Stomach (tissue), 8 donors: ENCODE measurements at regions not wholly inside any gene's neighbourhood (a gene's known extent, or its start where the extent isn't known, plus 50 kb on each side); places are given as distances from the start of the nearest gene placed in this dataset.

Source experiments
- DNase-seq, 2 donors: peaks; one replicate each; pipeline versions ENCODE4 v3.0.0 to v3.0.0-alpha.2; 2013 to 2019
- H3K27ac ChIP-seq, 5 donors: fragments of 200-600 bp in 4 of 5; sonication (generic) in 4 of 5; one replicate each; pipeline ENCODE4 v1.5.1; 2013 to 2019; ENCODE audit warnings: mild to moderate bottlenecking in 1 of 5, moderate library complexity in 1 of 5
- H3K27me3 ChIP-seq, 3 donors: fragments of 200-600 bp; sonication (generic); one replicate each; pipeline ENCODE4 v1.5.1; 2017 to 2019; ENCODE audit warnings: mixed run types in 1 of 3
- H3K36me3 ChIP-seq, 4 donors: fragments of 200-600 bp; sonication (generic); 1 replicate in 3 of 4; 2 replicates in 1 of 4; pipeline ENCODE4 v1.5.1; 2016 to 2019
- H3K4me1 ChIP-seq, 4 donors: fragments of 200-600 bp; sonication (generic); one replicate each; pipeline ENCODE4 v1.5.1; 2016 to 2019
- H3K4me3 ChIP-seq, 4 donors: fragments of 200-600 bp; sonication (generic) in 3 of 4; one replicate each; pipeline ENCODE4 v1.5.1; 2016 to 2019; ENCODE audit warnings: mild to moderate bottlenecking in 1 of 4
- H3K9me3 ChIP-seq, 4 donors: fragments of 200-600 bp; sonication (generic); one replicate each; pipeline ENCODE4 v1.5.1; 2016 to 2019
- CTCF ChIP-seq, 7 experiments: fragments of 450-650 bp in 4 of 7; fragments of 200-600 bp in 3 of 7; sonication (generic) in 3 of 7; IDR thresholded peaks; one replicate each; pipeline ENCODE4 v1.5.1; 2016 to 2019; ENCODE audit warnings: antibody characterized with exemption in 7 of 7, control low read depth in 2 of 7, mild to moderate bottlenecking in 1 of 7
- EP300 ChIP-seq: sonication (generic); formaldehyde crosslinking; IDR thresholded peaks from one replicate; pipeline ENCODE4 v1.6.1; 2017; ENCODE audit warnings: antibody characterized with exemption
- POLR2A ChIP-seq, 4 donors: fragments of 450-650 bp; IDR thresholded peaks; one replicate each; pipeline ENCODE4 v1.6.1; 2016; ENCODE audit warnings: antibody characterized with exemption in 4 of 4, control low read depth in 2 of 4, mild to moderate bottlenecking in 1 of 4, moderate library complexity in 1 of 4
- POLR2AphosphoS5 ChIP-seq, 3 donors: sonication (generic); formaldehyde crosslinking; IDR thresholded peaks; one replicate each; pipeline ENCODE4 v1.6.1; 2016; ENCODE audit warnings: antibody characterized with exemption in 3 of 3
- WGBS, 5 donors: extraction: QIAGEN DNeasy Blood & Tissue Kit in 3 of 5; methylation state at CpG; one replicate each; pipeline versions ENCODE4 v1.1.5 to v1.1.7; 2013 to 2018; 5-methylcytosine and 5-hydroxymethylcytosine counted together
- intact Hi-C: fragments of 100-400 bp; cut with DNase I; formaldehyde crosslinking; loops from one replicate; pipeline ENCODE4 v1.15.1; 2023; ENCODE audit warnings: low total_unique reads
- donor health status: healthy with polysubstance abuse.
- donor health status: Bipolar disorder and iron deficiency.
- donor health status: healthy.

GRCh38 chr3:59660852-59661625 is 611.2 kb upstream of the CFAP20DC start:
- peaks cover 25 to 50% (median 34%) of the 10 kb centered on the region in 4 donors for H3K4me1 ChIP-seq
- H3K27ac ChIP-seq, result peak overlapping the region in 2 of 5 donors; percentile 10 to 42
- H3K27me3 ChIP-seq, result no peaks in the 10 kb centered on the region
- 31 to 45% (median 37%) methylated on average over 9 of the region's 9 CpGs for WGBS, 5 donors
- H3K4me3 ChIP-seq, result no peak overlapping the region
- intact Hi-C loops, result no loop called here
- no peaks in the 10 kb centered on the region for H3K36me3 ChIP-seq
- peak; percentile 32 to 35 for DNase-seq
- H3K9me3 ChIP-seq, result no peaks in the 10 kb centered on the region
- no peak for TF ChIP-seq POLR2A (IDR thresholded peaks at IDR 0.05)
- TF ChIP-seq CTCF (IDR thresholded peaks at IDR 0.05), result no peak
- no peak for TF ChIP-seq POLR2AphosphoS5 (IDR thresholded peaks at IDR 0.05)
- TF ChIP-seq EP300, result no peak

GRCh38 chr3:59660376-59660775 is 610.6 kb upstream of the CFAP20DC start:
- intact Hi-C loops, result no loop called here
- H3K36me3 ChIP-seq, result no peaks in the 10 kb centered on the region
- TF ChIP-seq POLR2A (IDR thresholded peaks at IDR 0.05) (no peak), CTCF (IDR thresholded peaks at IDR 0.05) (no peak), POLR2AphosphoS5 (IDR thresholded peaks at IDR 0.05) (no peak), EP300 (no peak)
- H3K4me1 ChIP-seq, result peaks cover 25 to 50% (median 34%) of the 10 kb centered on the region in 4 donors
- no peak overlapping the region for H3K4me3 ChIP-seq
- H3K9me3 ChIP-seq, result no peaks in the 10 kb centered on the region
- 11 to 29% (median 23%) methylated on average over 1 of the region's 1 CpG for WGBS, 5 donors
- peak; percentile 28 to 54 for DNase-seq
- no peaks in the 10 kb centered on the region for H3K27me3 ChIP-seq
- H3K27ac ChIP-seq, result peak overlapping the region in 4 of 5 donors; percentile 10 to 55 (median 26)

GRCh38 chr3:59659755-59660154 is 609.9 kb upstream of the CFAP20DC start:
- no peaks in the 10 kb centered on the region for H3K9me3 ChIP-seq
- WGBS, 5 donors, result 38 to 61% (median 45%) methylated on average over 1 of the region's 1 CpG
- H3K4me3 ChIP-seq, result no peak overlapping the region
- no peaks in the 10 kb centered on the region for H3K36me3 ChIP-seq
- intact Hi-C loops, result no loop called here
- no peaks in the 10 kb centered on the region for H3K27me3 ChIP-seq
- peak overlapping the region in 1 of 5 donors; percentile 10 for H3K27ac ChIP-seq
- TF ChIP-seq EP300 (no peak), POLR2A (IDR thresholded peaks at IDR 0.05) (no peak), CTCF (IDR thresholded peaks at IDR 0.05) (no peak), POLR2AphosphoS5 (IDR thresholded peaks at IDR 0.05) (no peak)
- H3K4me1 ChIP-seq, result peaks cover 23 to 50% (median 33%) of the 10 kb centered on the region in 4 donors
- DNase-seq, result no peak

GRCh38 chr3:59658866-59659265 is 609.0 kb upstream of the CFAP20DC start:
- no peaks in the 10 kb centered on the region for H3K27me3 ChIP-seq
- no peak for TF ChIP-seq EP300
- TF ChIP-seq POLR2A (IDR thresholded peaks at IDR 0.05), result no peak
- no peak for TF ChIP-seq POLR2AphosphoS5 (IDR thresholded peaks at IDR 0.05)
- no peak for TF ChIP-seq CTCF (IDR thresholded peaks at IDR 0.05)
- DNase-seq, result no peak
- H3K4me3 ChIP-seq, result no peak overlapping the region
- H3K36me3 ChIP-seq, result no peaks in the 10 kb centered on the region
- WGBS, 5 donors, result 92 to 98% (median 96%) methylated on average over 2 of the region's 2 CpGs
- intact Hi-C loops, result no loop called here
- no peaks in the 10 kb centered on the region for H3K9me3 ChIP-seq
- no peak overlapping the region for H3K27ac ChIP-seq
- peaks cover 14 to 44% (median 27%) of the 10 kb centered on the region in 4 donors for H3K4me1 ChIP-seq
